ENCODE measurements at regions not wholly inside any gene's neighbourhood (a gene's known extent, or its start where the extent isn't known, plus 50 kb on each side); places are given as distances from the start of the nearest gene placed in this dataset.
"Not testable (repeated sequence)": the region's sequence is repeated elsewhere in the genome, so short reads cannot be mapped to it uniquely, and the experiment has no call there.

DNA sequence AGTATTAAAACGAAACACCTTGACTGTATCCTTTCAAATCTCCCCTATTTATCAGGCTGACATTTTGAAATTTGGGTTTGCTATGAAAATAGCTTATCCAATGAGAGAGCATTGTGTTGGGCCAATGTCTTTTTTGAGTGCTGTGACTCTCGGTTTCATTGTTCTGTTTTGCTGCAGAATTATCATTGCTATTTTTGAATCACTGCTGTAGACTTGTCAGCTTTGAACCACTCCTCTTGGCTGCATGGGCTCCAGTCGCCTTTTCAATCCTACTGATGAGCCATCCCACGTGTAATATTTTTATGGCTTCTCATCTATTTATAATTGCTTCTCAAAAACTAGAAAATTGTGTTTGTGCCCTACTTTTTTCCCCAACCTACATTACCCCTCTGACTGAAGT lies 322.8 kb downstream of the LNPK start:
- Mint-ChIP-seq H3K4me3 (ENCODE audit: unreplicated experiment) (no peak overlapping the region), H3K36me3 (ENCODE audit: unreplicated experiment) (no peaks in the 10 kb centered on the region), H3K27ac (ENCODE audit: unreplicated experiment) (no peak overlapping the region), H3K4me1 (ENCODE audit: low read depth, unreplicated experiment) (no peaks in the 10 kb centered on the region), H3K9me3 (ENCODE audit: unreplicated experiment) (no peaks in the 10 kb centered on the region), H3K27me3 (ENCODE audit: unreplicated experiment) (no peaks in the 10 kb centered on the region)
- TF ChIP-seq CTCF (IDR thresholded peaks at IDR 0.05; ENCODE audit: partially characterized antibody, unreplicated experiment) = no peak
- DNase-seq = no peak

GRCh38 chr2:175677880-175678279 lies 324.2 kb downstream of the LNPK start:
- DNase-seq = no peak
- TF ChIP-seq CTCF (IDR thresholded peaks at IDR 0.05; ENCODE audit: partially characterized antibody, unreplicated experiment) = no peak

DNA sequence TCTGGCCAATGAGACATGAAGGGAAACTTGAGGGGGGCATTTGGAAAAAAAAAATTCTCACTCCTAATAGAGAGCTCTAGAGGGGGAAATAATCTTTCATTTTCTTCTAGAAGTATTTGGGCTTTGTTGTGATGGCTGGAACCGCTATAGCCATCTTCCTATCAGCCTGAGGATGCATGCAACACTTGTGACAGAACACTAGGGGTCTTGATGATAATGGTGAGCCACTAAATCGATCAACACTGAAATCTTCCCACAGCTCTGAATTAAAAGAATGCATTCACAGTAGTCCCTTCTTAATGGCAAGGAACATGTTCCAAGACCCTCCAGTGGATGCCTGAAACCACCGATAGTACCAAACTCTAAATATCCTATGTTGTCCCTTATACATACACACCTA lies 325.3 kb downstream of the LNPK start:
- no peaks in the 10 kb centered on the region for H3K4me1 Mint-ChIP-seq (ENCODE audit: low read depth, unreplicated experiment)
- no peak for DNase-seq
- H3K9me3 Mint-ChIP-seq (ENCODE audit: unreplicated experiment) = peaks cover 1% of the 10 kb centered on the region
- peak; percentile 36 for TF ChIP-seq CTCF (IDR thresholded peaks at IDR 0.05; ENCODE audit: partially characterized antibody, unreplicated experiment)
- peaks cover 6% of the 10 kb centered on the region for H3K36me3 Mint-ChIP-seq (ENCODE audit: unreplicated experiment)
- H3K27me3 Mint-ChIP-seq (ENCODE audit: unreplicated experiment) = peaks cover 2% of the 10 kb centered on the region
- H3K27ac Mint-ChIP-seq (ENCODE audit: unreplicated experiment) = no peak overlapping the region
- no peak overlapping the region for H3K4me3 Mint-ChIP-seq (ENCODE audit: unreplicated experiment)

More at GRCh38 chr2:175677880-175678279, 324.2 kb downstream of the LNPK start:
- Mint-ChIP-seq H3K27ac (ENCODE audit: unreplicated experiment) (no peak overlapping the region), H3K4me1 (ENCODE audit: low read depth, unreplicated experiment) (no peaks in the 10 kb centered on the region), H3K9me3 (ENCODE audit: unreplicated experiment) (peaks cover 1% of the 10 kb centered on the region), H3K36me3 (ENCODE audit: unreplicated experiment) (peaks cover 6% of the 10 kb centered on the region), H3K4me3 (ENCODE audit: unreplicated experiment) (no peak overlapping the region), H3K27me3 (ENCODE audit: unreplicated experiment) (no peaks in the 10 kb centered on the region)

GRCh38 chr2:175668804-175669203 lies 333.3 kb downstream of the LNPK start:
- H3K4me1 Mint-ChIP-seq (ENCODE audit: low read depth, unreplicated experiment); H3K9me3 Mint-ChIP-seq (ENCODE audit: unreplicated experiment); H3K4me3 Mint-ChIP-seq (ENCODE audit: unreplicated experiment); H3K27ac Mint-ChIP-seq (ENCODE audit: unreplicated experiment); H3K27me3 Mint-ChIP-seq (ENCODE audit: unreplicated experiment); H3K36me3 Mint-ChIP-seq (ENCODE audit: unreplicated experiment); DNase-seq: not testable (repeated sequence)

GRCh38 chr2:175662335-175662734 lies 339.7 kb downstream of the LNPK start:
- Mint-ChIP-seq H3K27me3 (ENCODE audit: unreplicated experiment) (no peaks in the 10 kb centered on the region), H3K4me3 (ENCODE audit: unreplicated experiment) (no peak overlapping the region), H3K27ac (ENCODE audit: unreplicated experiment) (no peak overlapping the region), H3K4me1 (ENCODE audit: low read depth, unreplicated experiment) (no peaks in the 10 kb centered on the region), H3K9me3 (ENCODE audit: unreplicated experiment) (peaks cover 2% of the 10 kb centered on the region), H3K36me3 (ENCODE audit: unreplicated experiment) (no peaks in the 10 kb centered on the region)
- DNase-seq = no peak
- no peak for TF ChIP-seq CTCF (IDR thresholded peaks at IDR 0.05; ENCODE audit: partially characterized antibody, unreplicated experiment)
